HEK293 (cell line): ENCODE measurements at regions not wholly inside any gene's neighbourhood (a gene's known extent, or its start where the extent isn't known, plus 50 kb on each side); places are given as distances from the start of the nearest gene placed in this dataset.
A peak's percentile ranks its signal among the peaks of the same experiment; 100 is the strongest.

Experiments
- CTCF ChIA-PET: fragments of 350-600 bp; formaldehyde crosslinking; extraction: SDS; loops from one replicate; lab custom pipeline; 2021; ENCODE audit warnings: antibody characterized with exemption; lab: Yijun Ruan, JAX
- POLR2A ChIA-PET: fragments of 300-600 bp; formaldehyde crosslinking; extraction: SDS; loops from one replicate; lab custom pipeline; 2020; ENCODE audit warnings: antibody characterized with exemption, inconsistent platforms; lab: Yijun Ruan, JAX
- H3K27ac ChIP-seq: fragments of 200-500 bp; sonication (Bioruptor generic); 2 replicates; pipeline ENCODE4 v1.5.1; 2014; ENCODE audit warnings: low read depth, low read length, control low read depth, inconsistent platforms; ENCODE audit errors: extremely low read depth
- H3K36me3 ChIP-seq, 2 experiments: fragments of 200-500 bp in 1 of 2; sonication (Bioruptor generic) in 1 of 2; 1 replicate in 1 of 2; 2 replicates in 1 of 2; pipeline ENCODE4 v1.5.1; 2014 to 2017; ENCODE audit warnings: inconsistent platforms in 2 of 2, low read length in 2 of 2; ENCODE audit not compliant: control insufficient read depth in 2 of 2, insufficient read depth in 1 of 2
- H3K4me1 ChIP-seq: fragments of 200-500 bp; sonication (Bioruptor generic); 2 replicates; pipeline ENCODE4 v1.5.1; 2014; ENCODE audit warnings: mild to moderate bottlenecking, low read length, inconsistent platforms; ENCODE audit not compliant: control insufficient read depth, insufficient read depth
- H3K4me3 ChIP-seq: 2 replicates; pipeline ENCODE4 v1.5.1; 2011; ENCODE audit warnings: low read depth, mild to moderate bottlenecking, control low read depth, low read length, moderate library complexity
- H3K9me3 ChIP-seq: fragments of 200-500 bp; sonication (Bioruptor generic); 2 replicates; pipeline ENCODE4 v1.5.1; 2014; ENCODE audit warnings: low read depth, low read length, inconsistent platforms; ENCODE audit not compliant: control insufficient read depth, insufficient read depth
- KLF10 ChIP-seq: fragments of 450-650 bp; IDR thresholded peaks from 2 replicates; pipeline ENCODE4 v1.5.1; 2018; ENCODE audit warnings: missing biosample characterization, mild to moderate bottlenecking, missing genetic modification characterization
- KLF8 ChIP-seq: fragments of 450-650 bp; formaldehyde crosslinking; IDR thresholded peaks from 2 replicates; pipeline ENCODE4 v1.5.1; 2016; ENCODE audit warnings: missing biosample characterization, missing genetic modification characterization
- SCRT1 ChIP-seq: fragments of 450-650 bp; formaldehyde crosslinking; IDR thresholded peaks from 2 replicates; pipeline ENCODE4 v1.5.1; 2016; ENCODE audit warnings: missing biosample characterization, missing genetic modification characterization, borderline replicate concordance
- SETDB1 ChIP-seq: IDR thresholded peaks from one replicate; pipeline ENCODE4 v1.6.1; 2017; ENCODE audit warnings: mild to moderate bottlenecking, low read length, moderate library complexity, mixed read lengths; ENCODE audit not compliant: insufficient read length
- SP2 ChIP-seq: fragments of 450-650 bp; formaldehyde crosslinking; IDR thresholded peaks from 2 replicates; pipeline ENCODE4 v1.5.1; 2016; ENCODE audit warnings: missing biosample characterization, missing genetic modification characterization
- SP3 ChIP-seq: fragments of 450-650 bp; formaldehyde crosslinking; IDR thresholded peaks from 2 replicates; pipeline ENCODE4 v1.5.1; 2016; ENCODE audit warnings: missing biosample characterization, missing genetic modification characterization
- ZFP41 ChIP-seq: fragments of 450-650 bp; formaldehyde crosslinking; IDR thresholded peaks from 2 replicates; pipeline ENCODE4 v1.5.1; 2016; ENCODE audit warnings: missing biosample characterization, missing genetic modification characterization, borderline replicate concordance
- ZNF19 ChIP-seq: fragments of 450-650 bp; formaldehyde crosslinking; IDR thresholded peaks from 2 replicates; pipeline ENCODE4; 2016; ENCODE audit warnings: missing biosample characterization, missing genetic modification characterization, low read depth
- ZNF2 ChIP-seq: fragments of 450-650 bp; formaldehyde crosslinking; IDR thresholded peaks from 2 replicates; pipeline ENCODE4 v1.5.1; 2016; ENCODE audit warnings: missing biosample characterization, missing genetic modification characterization
- ZNF335 ChIP-seq: fragments of 450-650 bp; formaldehyde crosslinking; conservative IDR thresholded peaks from 2 replicates; pipeline ENCODE4 v1.5.1; 2016; ENCODE audit warnings: missing biosample characterization, missing genetic modification characterization
- ZNF404 ChIP-seq: fragments of 450-650 bp; formaldehyde crosslinking; IDR thresholded peaks from 2 replicates; pipeline ENCODE4 v1.5.1; 2017; ENCODE audit warnings: missing biosample characterization, missing genetic modification characterization
- ZNF423 ChIP-seq: fragments of 450-650 bp; formaldehyde crosslinking; IDR thresholded peaks from 2 replicates; pipeline ENCODE4 v1.5.1; 2016; ENCODE audit warnings: missing biosample characterization, missing genetic modification characterization
- ZNF426 ChIP-seq: fragments of 450-650 bp; formaldehyde crosslinking; IDR thresholded peaks from 2 replicates; pipeline ENCODE4 v1.5.1; 2017; ENCODE audit warnings: missing biosample characterization, missing genetic modification characterization, mild to moderate bottlenecking, inconsistent platforms, moderate library complexity
- ZNF433 ChIP-seq: fragments of 450-650 bp; formaldehyde crosslinking; IDR thresholded peaks from 2 replicates; pipeline ENCODE4 v1.5.1; 2016; ENCODE audit warnings: missing biosample characterization, missing genetic modification characterization, low read depth
- ZNF473 ChIP-seq: fragments of 450-650 bp; formaldehyde crosslinking; IDR thresholded peaks from 2 replicates; pipeline ENCODE4 v1.5.1; 2017; ENCODE audit warnings: missing biosample characterization, missing genetic modification characterization
- ZNF521 ChIP-seq: fragments of 450-650 bp; formaldehyde crosslinking; IDR thresholded peaks from 2 replicates; pipeline ENCODE4 v1.5.1; 2017; ENCODE audit warnings: missing biosample characterization, mild to moderate bottlenecking, missing genetic modification characterization
- ZNF548 ChIP-seq: fragments of 450-650 bp; formaldehyde crosslinking; IDR thresholded peaks from 2 replicates; pipeline ENCODE4 v1.5.1; 2016; ENCODE audit warnings: missing biosample characterization, missing genetic modification characterization
- ZNF555 ChIP-seq: fragments of 450-650 bp; formaldehyde crosslinking; conservative IDR thresholded peaks from 2 replicates; pipeline ENCODE4 v1.5.1; 2017; ENCODE audit warnings: missing biosample characterization, mild to moderate bottlenecking, missing genetic modification characterization, inconsistent platforms
- ZNF585B ChIP-seq: fragments of 450-650 bp; formaldehyde crosslinking; IDR thresholded peaks from 2 replicates; pipeline ENCODE4 v1.5.1; 2016; ENCODE audit warnings: missing biosample characterization, missing genetic modification characterization
- ZNF610 ChIP-seq: fragments of 450-650 bp; formaldehyde crosslinking; IDR thresholded peaks from 2 replicates; pipeline ENCODE4 v1.5.1; 2016; ENCODE audit warnings: missing biosample characterization, missing genetic modification characterization, borderline replicate concordance
- ZNF776 ChIP-seq: fragments of 450-650 bp; formaldehyde crosslinking; IDR thresholded peaks from 2 replicates; pipeline ENCODE4 v1.5.0; 2017; ENCODE audit warnings: missing biosample characterization, missing genetic modification characterization, borderline replicate concordance
- TF ChIP-seq, protein P1 (sequence below): fragments of 450-650 bp; formaldehyde crosslinking; IDR thresholded peaks from 2 replicates; pipeline ENCODE4 v1.5.1; 2016; ENCODE audit warnings: missing biosample characterization, missing genetic modification characterization
- TF ChIP-seq, protein P2 (sequence below): fragments of 450-650 bp; formaldehyde crosslinking; IDR thresholded peaks from 2 replicates; pipeline ENCODE4 v1.5.1; 2016; ENCODE audit warnings: missing biosample characterization, missing genetic modification characterization
- TF ChIP-seq, protein P3 (sequence below): fragments of 450-650 bp; formaldehyde crosslinking; IDR thresholded peaks from 2 replicates; pipeline ENCODE4 v1.5.1; 2016; ENCODE audit warnings: missing biosample characterization, missing genetic modification characterization

DNA sequence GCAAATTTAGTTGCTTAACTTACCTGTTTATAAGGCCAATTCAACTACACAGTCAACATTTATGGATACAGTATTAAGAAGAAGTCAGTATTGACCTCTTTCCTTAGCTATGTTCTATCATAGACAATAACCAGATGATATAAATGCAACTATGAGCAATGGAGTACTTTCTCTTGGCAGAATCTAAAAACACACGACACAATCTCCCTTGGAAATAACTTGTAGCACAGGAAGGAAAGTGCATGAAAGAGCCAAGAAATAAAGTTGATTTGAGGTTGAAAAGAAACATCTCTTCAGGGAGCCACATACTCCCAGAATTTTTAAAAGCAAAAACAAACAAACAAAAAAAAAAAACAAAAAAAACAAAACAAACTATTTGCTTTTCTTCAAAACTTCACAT lies 145.0 kb downstream of the EVA1A start (continued):
- TF ChIP-seq ZNF404, result no peak
- no peak for TF ChIP-seq SP2 (tag by site-specific recombination)
- TF ChIP-seq ZNF521 (tag by site-specific recombination), result no peak
- TF ChIP-seq ZNF585B (tag by site-specific recombination), result no peak

DNA sequence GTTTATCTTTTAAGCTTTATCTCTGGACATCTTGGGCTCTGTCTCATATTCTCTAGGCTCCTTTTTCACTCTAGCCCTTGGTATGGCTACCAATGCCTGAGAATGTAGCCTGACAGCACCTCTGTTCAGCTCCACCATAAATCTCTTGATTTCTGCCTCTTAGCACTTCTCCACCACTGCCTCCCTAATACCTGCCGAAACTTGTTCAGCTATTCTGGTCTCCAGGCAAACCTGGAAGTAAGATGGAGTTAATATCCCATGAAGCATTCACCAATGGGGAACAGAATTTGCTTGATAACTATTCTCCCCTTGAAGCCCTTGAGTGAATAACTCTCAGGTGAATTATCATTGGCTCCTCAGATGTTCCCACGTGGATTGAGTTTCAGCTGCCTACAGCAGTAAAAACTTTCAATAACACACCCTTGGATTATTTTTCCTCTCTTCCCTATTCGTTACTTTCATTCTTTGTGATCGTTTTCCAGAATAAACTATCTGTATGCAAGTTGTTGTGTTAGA lies 145.6 kb downstream of the EVA1A start:
- no peaks in the 10 kb centered on the region for H3K9me3 ChIP-seq
- ChIA-PET CTCF (interaction anchor here (0.8 to 1.0 kb wide), 2 partner anchors 216 to 359 kb away, joined by 3 read pairs; partner anchors contain the start of gene TACR1), POLR2A (no interaction called here)
- TF ChIP-seq ZNF423 (tag by site-specific recombination), result no peak
- TF ChIP-seq ZNF610, result no peak
- TF ChIP-seq SCRT1 (tag by site-specific recombination), result no peak
- TF ChIP-seq, protein P1, sequence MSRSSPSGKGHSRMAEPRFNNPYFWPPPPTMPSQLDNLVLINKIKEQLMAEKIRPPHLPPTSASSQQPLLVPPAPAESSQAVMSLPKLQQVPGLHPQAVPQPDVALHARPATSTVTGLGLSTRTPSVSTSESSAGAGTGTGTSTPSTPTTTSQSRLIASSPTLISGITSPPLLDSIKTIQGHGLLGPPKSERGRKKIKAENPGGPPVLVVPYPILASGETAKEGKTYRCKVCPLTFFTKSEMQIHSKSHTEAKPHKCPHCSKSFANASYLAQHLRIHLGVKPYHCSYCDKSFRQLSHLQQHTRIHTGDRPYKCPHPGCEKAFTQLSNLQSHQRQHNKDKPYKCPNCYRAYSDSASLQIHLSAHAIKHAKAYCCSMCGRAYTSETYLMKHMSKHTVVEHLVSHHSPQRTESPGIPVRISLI, result no peak
- TF ChIP-seq ZNF473, result no peak
- TF ChIP-seq ZNF555 (tag by site-specific recombination), result no peak
- TF ChIP-seq ZNF776, result no peak
- TF ChIP-seq, protein P2, sequence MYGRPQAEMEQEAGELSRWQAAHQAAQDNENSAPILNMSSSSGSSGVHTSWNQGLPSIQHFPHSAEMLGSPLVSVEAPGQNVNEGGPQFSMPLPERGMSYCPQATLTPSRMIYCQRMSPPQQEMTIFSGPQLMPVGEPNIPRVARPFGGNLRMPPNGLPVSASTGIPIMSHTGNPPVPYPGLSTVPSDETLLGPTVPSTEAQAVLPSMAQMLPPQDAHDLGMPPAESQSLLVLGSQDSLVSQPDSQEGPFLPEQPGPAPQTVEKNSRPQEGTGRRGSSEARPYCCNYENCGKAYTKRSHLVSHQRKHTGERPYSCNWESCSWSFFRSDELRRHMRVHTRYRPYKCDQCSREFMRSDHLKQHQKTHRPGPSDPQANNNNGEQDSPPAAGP (tag by site-specific recombination), result no peak
- TF ChIP-seq SP3 (tag by site-specific recombination), result no peak
- TF ChIP-seq KLF10 (tag by site-specific recombination), result no peak
- TF ChIP-seq ZFP41, result no peak
- no peak for TF ChIP-seq ZNF426
- TF ChIP-seq ZNF335 (tag by site-specific recombination), result no peak
- no peak for TF ChIP-seq ZNF433 (tag by site-specific recombination)
- no peaks in the 10 kb centered on the region for H3K4me1 ChIP-seq
- H3K27ac ChIP-seq, result no peak overlapping the region
- no peak overlapping the region for H3K4me3 ChIP-seq
- no peaks in the 10 kb centered on the region for H3K36me3 ChIP-seq

DNA sequence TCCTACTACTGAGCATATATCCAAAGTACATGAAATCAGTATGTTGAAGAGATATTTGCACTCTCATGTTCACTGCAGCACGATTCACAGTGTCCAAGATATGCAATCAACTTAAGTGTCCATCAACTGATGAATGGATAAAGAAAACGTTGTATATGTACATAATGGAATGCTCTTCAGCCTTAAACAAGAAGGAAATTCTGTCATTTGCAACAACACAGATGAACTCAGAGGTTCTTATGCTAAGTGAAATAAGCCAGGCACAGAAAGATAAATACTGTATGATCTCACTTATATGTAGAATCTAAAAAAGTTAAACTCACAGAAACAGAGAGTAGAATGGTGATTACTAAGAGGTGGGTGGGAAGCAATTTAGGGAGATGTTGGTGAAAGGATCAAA lies 149.2 kb downstream of the EVA1A start:
- TF ChIP-seq ZNF19 (tag by site-specific recombination), result no peak
- TF ChIP-seq ZNF585B (tag by site-specific recombination), result no peak
- POLR2A ChIA-PET, result no interaction called here
- CTCF ChIA-PET, result no interaction called here

DNA sequence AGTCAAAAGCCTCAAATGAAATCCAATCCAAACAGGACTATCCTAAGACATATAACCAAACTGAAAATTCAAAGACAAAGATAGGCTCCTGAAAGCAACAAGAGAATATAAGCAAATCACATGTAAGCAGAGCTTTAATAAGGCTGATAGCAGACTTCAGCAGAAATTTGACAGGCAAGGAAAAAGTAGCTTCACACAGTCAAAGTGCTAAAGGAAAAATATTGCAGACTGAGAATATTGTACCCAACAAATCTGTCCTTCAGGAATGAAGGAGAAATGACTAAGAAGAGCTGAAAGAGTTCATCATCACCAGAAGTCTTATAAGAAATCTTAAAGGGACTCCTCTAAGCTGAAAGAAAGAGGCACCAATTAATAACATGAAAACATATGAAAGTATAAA lies 150.0 kb downstream of the EVA1A start:
- CTCF ChIA-PET, result interaction anchor here (1.1 kb wide), 1 partner anchor 211 kb away, joined by 3 read pairs; no protein-coding TSS in a partner anchor
- H3K4me3 ChIP-seq, result no peak overlapping the region

More for the DNA sequence above, 149.2 kb downstream of the EVA1A start:
- H3K27ac ChIP-seq, result no peak overlapping the region
- H3K4me1 ChIP-seq, result no peaks in the 10 kb centered on the region
- no peaks in the 10 kb centered on the region for H3K9me3 ChIP-seq
- no peak overlapping the region for H3K4me3 ChIP-seq
- H3K36me3 ChIP-seq, result no peaks in the 10 kb centered on the region

More for the DNA sequence above, 150.0 kb downstream of the EVA1A start:
- no peaks in the 10 kb centered on the region for H3K9me3 ChIP-seq
- TF ChIP-seq ZNF2 (tag by site-specific recombination) (no peak), KLF8 (tag by site-specific recombination) (no peak), ZNF548 (tag by site-specific recombination) (no peak), SETDB1 (peak; percentile 92)
- TF ChIP-seq, protein P3, sequence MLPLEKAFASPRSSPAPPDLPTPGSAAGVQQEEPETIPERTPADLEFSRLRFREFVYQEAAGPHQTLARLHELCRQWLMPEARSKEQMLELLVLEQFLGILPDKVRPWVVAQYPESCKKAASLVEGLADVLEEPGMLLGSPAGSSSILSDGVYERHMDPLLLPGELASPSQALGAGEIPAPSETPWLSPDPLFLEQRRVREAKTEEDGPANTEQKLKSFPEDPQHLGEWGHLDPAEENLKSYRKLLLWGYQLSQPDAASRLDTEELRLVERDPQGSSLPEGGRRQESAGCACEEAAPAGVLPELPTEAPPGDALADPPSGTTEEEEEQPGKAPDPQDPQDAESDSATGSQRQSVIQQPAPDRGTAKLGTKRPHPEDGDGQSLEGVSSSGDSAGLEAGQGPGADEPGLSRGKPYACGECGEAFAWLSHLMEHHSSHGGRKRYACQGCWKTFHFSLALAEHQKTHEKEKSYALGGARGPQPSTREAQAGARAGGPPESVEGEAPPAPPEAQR (tag by site-specific recombination), result no peak
- POLR2A ChIA-PET, result no interaction called here
- no peak overlapping the region for H3K27ac ChIP-seq
- no peaks in the 10 kb centered on the region for H3K36me3 ChIP-seq
- no peaks in the 10 kb centered on the region for H3K4me1 ChIP-seq
